T-helper 2 cell treated with Interferon-gamma antibody and Interleukin-4, amounts not matched to agents 5 μg/mL and 100 μg/mL, for 36 hours (primary cell): ENCODE measurements at regions not wholly inside any gene's neighbourhood (a gene's known extent, or its start where the extent isn't known, plus 50 kb on each side); places are given as distances from the start of the nearest gene placed in this dataset.

ENCODE experiments used
- DNase-seq: peaks from one replicate; pipeline ENCODE4 v3.0.0; 2021; ENCODE audit warnings: low spot score
- H3K27ac Mint-ChIP-seq: one replicate; pipeline ENCODE4 v1.8.0; 2021; ENCODE audit warnings: mild to moderate bottlenecking, mixed read lengths
- H3K27me3 Mint-ChIP-seq: one replicate; pipeline ENCODE4 v1.8.0; 2021; ENCODE audit warnings: low read depth, mixed read lengths
- H3K36me3 Mint-ChIP-seq: one replicate; pipeline ENCODE4 v1.8.0; 2021; ENCODE audit warnings: low read depth, mixed read lengths
- H3K4me1 Mint-ChIP-seq: one replicate; pipeline ENCODE4 v1.8.0; 2021; ENCODE audit warnings: low read depth, mixed read lengths
- H3K4me3 Mint-ChIP-seq: one replicate; pipeline ENCODE4 v1.8.0; 2022; ENCODE audit warnings: mild to moderate bottlenecking, moderate library complexity, mixed read lengths
- H3K9me3 Mint-ChIP-seq: one replicate; pipeline ENCODE4 v1.8.0; 2021; ENCODE audit warnings: mixed read lengths

- Mint-ChIP-seq H3K36me3 (no peaks in the 10 kb centered on the region), H3K4me3 (no peak overlapping the region), H3K4me1 (peaks cover 13% of the 10 kb centered on the region), H3K27me3 (peaks cover 14% of the 10 kb centered on the region), H3K27ac (no peak overlapping the region), H3K9me3 (no peaks in the 10 kb centered on the region)
- no peak for DNase-seq
These were observed 144.6 kb upstream of the PRSS1 start for GRCh38 chr7:142604671-142605070.

GRCh38 chr7:142603870-142604448, 145.3 kb upstream of the PRSS1 start:
- Mint-ChIP-seq H3K9me3 (no peaks in the 10 kb centered on the region), H3K4me3 (peak overlapping the region; percentile 13), H3K36me3 (no peaks in the 10 kb centered on the region), H3K4me1 (peaks cover 11% of the 10 kb centered on the region), H3K27ac (no peak overlapping the region), H3K27me3 (peaks cover 13% of the 10 kb centered on the region)
- peak; percentile 23 for DNase-seq

- no peak for DNase-seq
- no peaks in the 10 kb centered on the region for H3K9me3 Mint-ChIP-seq
- peaks cover 13% of the 10 kb centered on the region for H3K27me3 Mint-ChIP-seq
- H3K4me3 Mint-ChIP-seq = no peak overlapping the region
- H3K36me3 Mint-ChIP-seq = no peaks in the 10 kb centered on the region
- H3K4me1 Mint-ChIP-seq = peaks cover 8% of the 10 kb centered on the region
- no peak overlapping the region for H3K27ac Mint-ChIP-seq
These were observed 146.5 kb upstream of the PRSS1 start for GRCh38 chr7:142602756-142603155.

GRCh38 chr7:142602183-142602582, 147.1 kb upstream of the PRSS1 start:
- H3K4me3 Mint-ChIP-seq = no peak overlapping the region
- peaks cover 14% of the 10 kb centered on the region for H3K27me3 Mint-ChIP-seq
- peaks cover 4% of the 10 kb centered on the region for H3K4me1 Mint-ChIP-seq
- no peaks in the 10 kb centered on the region for H3K36me3 Mint-ChIP-seq
- no peaks in the 10 kb centered on the region for H3K9me3 Mint-ChIP-seq
- DNase-seq = no peak
- H3K27ac Mint-ChIP-seq = no peak overlapping the region

- no peaks in the 10 kb centered on the region for H3K9me3 Mint-ChIP-seq
- H3K36me3 Mint-ChIP-seq = no peaks in the 10 kb centered on the region
- DNase-seq = no peak
- no peaks in the 10 kb centered on the region for H3K4me1 Mint-ChIP-seq
- H3K4me3 Mint-ChIP-seq = no peak overlapping the region
- no peak overlapping the region for H3K27ac Mint-ChIP-seq
- H3K27me3 Mint-ChIP-seq = peaks cover 23% of the 10 kb centered on the region
These were observed 151.0 kb upstream of the PRSS1 start for GRCh38 chr7:142598297-142598696.

- no peaks in the 10 kb centered on the region for H3K36me3 Mint-ChIP-seq
- no peak overlapping the region for H3K27ac Mint-ChIP-seq
- H3K9me3 Mint-ChIP-seq = no peaks in the 10 kb centered on the region
- H3K4me1 Mint-ChIP-seq = no peaks in the 10 kb centered on the region
- peaks cover 21% of the 10 kb centered on the region for H3K27me3 Mint-ChIP-seq
- no peak overlapping the region for H3K4me3 Mint-ChIP-seq
- DNase-seq = no peak
These were observed 151.7 kb upstream of the PRSS1 start for GRCh38 chr7:142597547-142597946.

DNA sequence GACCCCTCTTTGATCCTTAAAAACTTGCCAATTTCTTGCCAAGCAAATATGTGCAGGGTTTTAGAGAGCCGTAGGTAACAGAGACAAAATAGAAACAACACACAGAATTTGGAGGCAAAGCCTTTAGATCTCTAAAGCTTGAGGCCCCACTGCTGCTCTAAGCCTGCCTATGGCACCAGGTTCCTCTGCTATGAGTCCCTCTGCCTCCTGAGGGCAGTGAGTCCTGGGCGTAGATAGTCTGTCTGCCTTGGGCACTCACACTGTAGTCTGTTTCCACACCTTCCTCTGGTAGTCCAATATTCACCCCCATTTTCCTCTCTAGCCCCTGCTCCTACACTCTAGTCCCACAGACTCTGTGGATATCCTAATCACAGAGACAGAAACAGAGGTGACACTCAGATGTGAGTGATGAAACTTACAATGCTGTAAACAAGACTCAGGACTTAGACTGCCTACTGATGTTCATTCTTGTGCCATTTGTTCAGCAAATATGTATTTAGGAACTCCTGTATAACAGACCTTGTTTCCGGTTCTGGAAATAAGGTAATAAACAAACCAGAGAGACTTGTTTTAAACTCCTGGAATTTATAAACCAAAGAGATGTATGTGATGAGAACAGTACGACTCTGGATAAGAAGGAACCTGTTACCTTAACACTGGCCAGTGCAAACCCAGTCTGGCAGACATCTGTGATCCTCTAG, 153.3 kb upstream of the PRSS1 start:
- H3K36me3 Mint-ChIP-seq = no peaks in the 10 kb centered on the region
- no peak overlapping the region for H3K4me3 Mint-ChIP-seq
- H3K27ac Mint-ChIP-seq = no peak overlapping the region
- DNase-seq = no peak
- no peaks in the 10 kb centered on the region for H3K4me1 Mint-ChIP-seq
- H3K27me3 Mint-ChIP-seq = peaks cover 12% of the 10 kb centered on the region
- H3K9me3 Mint-ChIP-seq = no peaks in the 10 kb centered on the region

DNA sequence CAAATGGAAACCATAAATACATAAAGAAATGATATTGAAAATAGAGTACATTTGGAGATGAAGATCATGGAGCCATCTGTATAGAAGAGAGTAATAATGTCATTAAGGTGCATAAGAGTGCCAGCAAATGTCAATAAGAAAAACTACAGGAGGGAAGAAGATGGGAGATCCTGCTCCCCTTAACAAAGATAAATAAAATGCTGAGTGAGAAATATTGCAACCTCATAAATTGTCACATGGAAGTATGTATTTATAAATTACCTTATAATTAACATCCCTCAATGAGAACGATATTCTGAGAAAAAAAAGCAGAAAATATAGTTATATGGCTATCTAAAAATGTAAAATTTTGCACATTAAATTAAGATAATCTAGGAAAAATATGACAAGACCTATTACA, 155.2 kb upstream of the PRSS1 start:
- Mint-ChIP-seq H3K4me3 (no peak overlapping the region), H3K27me3 (peaks cover 12% of the 10 kb centered on the region), H3K36me3 (no peaks in the 10 kb centered on the region), H3K4me1 (no peaks in the 10 kb centered on the region), H3K9me3 (no peaks in the 10 kb centered on the region), H3K27ac (no peak overlapping the region)
- no peak for DNase-seq

GRCh38 chr7:142593106-142593505, 156.2 kb upstream of the PRSS1 start:
- Mint-ChIP-seq H3K9me3 (no peaks in the 10 kb centered on the region), H3K27me3 (peaks cover 12% of the 10 kb centered on the region), H3K27ac (no peak overlapping the region), H3K4me1 (no peaks in the 10 kb centered on the region), H3K4me3 (no peak overlapping the region), H3K36me3 (no peaks in the 10 kb centered on the region)
- DNase-seq = no peak

DNA sequence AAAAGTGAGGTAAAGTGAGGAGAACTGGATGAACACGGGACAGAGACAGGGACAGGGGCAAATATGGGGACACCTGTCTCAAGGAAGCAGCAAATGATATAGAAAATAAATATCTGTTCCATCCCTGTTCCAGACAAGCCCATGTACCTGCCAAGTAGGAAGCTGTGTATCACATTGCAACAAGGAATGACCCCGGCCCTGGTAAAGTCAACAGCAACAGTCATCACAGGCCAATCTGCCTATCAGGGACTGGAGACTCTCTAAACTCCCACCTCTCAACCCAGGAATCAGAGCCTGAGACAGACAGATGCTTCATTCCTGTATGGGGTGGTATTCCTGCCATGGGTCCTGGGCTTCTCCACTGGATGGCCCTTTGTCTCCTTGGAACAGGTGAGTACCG, 156.6 kb upstream of the PRSS1 start:
- Mint-ChIP-seq H3K27ac (no peak overlapping the region), H3K27me3 (peaks cover 12% of the 10 kb centered on the region), H3K4me3 (no peak overlapping the region), H3K4me1 (no peaks in the 10 kb centered on the region), H3K36me3 (no peaks in the 10 kb centered on the region), H3K9me3 (no peaks in the 10 kb centered on the region)
- no peak for DNase-seq

- no peak overlapping the region for H3K4me3 Mint-ChIP-seq
- H3K36me3 Mint-ChIP-seq = no peaks in the 10 kb centered on the region
- H3K4me1 Mint-ChIP-seq = peaks cover 3% of the 10 kb centered on the region
- no peak overlapping the region for H3K27ac Mint-ChIP-seq
- H3K27me3 Mint-ChIP-seq = peaks cover 11% of the 10 kb centered on the region
- DNase-seq = no peak
- H3K9me3 Mint-ChIP-seq = no peaks in the 10 kb centered on the region
These were observed 157.0 kb upstream of the PRSS1 start for GRCh38 chr7:142592231-142592630.

DNA sequence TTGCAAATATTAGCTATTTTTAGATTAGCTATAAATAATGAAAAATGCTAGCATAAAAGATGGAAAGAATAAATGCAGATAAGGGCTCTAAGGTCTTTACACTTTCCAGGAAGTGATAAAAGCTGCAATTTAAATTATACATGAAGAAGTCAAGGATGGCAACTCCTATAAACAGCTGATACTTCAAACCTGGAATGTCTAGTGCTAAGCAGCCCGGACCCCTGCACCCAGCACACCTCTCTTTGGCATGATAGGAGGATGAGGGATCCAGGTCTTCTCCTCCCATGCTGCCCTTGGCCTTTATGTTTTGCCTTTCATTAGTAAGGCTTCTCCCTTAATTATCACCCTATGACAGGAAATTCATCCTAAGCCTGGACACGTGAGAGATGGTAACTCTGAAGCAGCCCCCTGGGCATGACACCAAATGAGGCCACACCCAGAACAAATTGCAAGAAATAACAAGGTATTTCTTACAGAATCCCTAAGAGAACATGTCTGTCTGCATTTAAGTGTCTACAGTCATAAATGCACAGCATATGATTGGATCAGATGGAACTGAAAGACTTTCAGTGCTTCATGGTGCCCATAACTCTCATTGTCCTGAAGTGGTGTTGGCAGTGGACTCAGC, 158.3 kb upstream of the PRSS1 start:
- H3K9me3 Mint-ChIP-seq = no peaks in the 10 kb centered on the region
- no peak overlapping the region for H3K27ac Mint-ChIP-seq
- H3K4me1 Mint-ChIP-seq = peaks cover 5% of the 10 kb centered on the region
- no peak for DNase-seq
- no peak overlapping the region for H3K4me3 Mint-ChIP-seq
- peaks cover 5% of the 10 kb centered on the region for H3K27me3 Mint-ChIP-seq
- no peaks in the 10 kb centered on the region for H3K36me3 Mint-ChIP-seq

- H3K27ac Mint-ChIP-seq = no peak overlapping the region
- no peak for DNase-seq
- H3K36me3 Mint-ChIP-seq = no peaks in the 10 kb centered on the region
- H3K4me1 Mint-ChIP-seq = peaks cover 5% of the 10 kb centered on the region
- peaks cover 2% of the 10 kb centered on the region for H3K27me3 Mint-ChIP-seq
- no peaks in the 10 kb centered on the region for H3K9me3 Mint-ChIP-seq
- no peak overlapping the region for H3K4me3 Mint-ChIP-seq
These were observed 159.2 kb upstream of the PRSS1 start for GRCh38 chr7:142590077-142590476.

- DNase-seq = no peak
- Mint-ChIP-seq H3K36me3 (no peaks in the 10 kb centered on the region), H3K4me3 (no peak overlapping the region), H3K27ac (no peak overlapping the region), H3K4me1 (peaks cover 9% of the 10 kb centered on the region), H3K27me3 (no peaks in the 10 kb centered on the region), H3K9me3 (no peaks in the 10 kb centered on the region)
These were observed 161.6 kb upstream of the PRSS1 start for GRCh38 chr7:142587578-142588191.
